Activated CD4-positive, alpha-beta T cell treated with anti-CD3 and anti-CD28 coated beads, Interleukin-2, amount 10 ng/mL, durations not matched to agents 24 days and 14 days (primary cell): ENCODE measurements at regions not wholly inside any gene's neighbourhood (a gene's known extent, or its start where the extent isn't known, plus 50 kb on each side); places are given as distances from the start of the nearest gene placed in this dataset.
A peak's percentile ranks its signal among the peaks of the same experiment; 100 is the strongest.
"Not testable (repeated sequence)": the region's sequence is repeated elsewhere in the genome, so short reads cannot be mapped to it uniquely, and the experiment has no call there.

Experiments
- DNase-seq: peaks from one replicate; pipeline ENCODE4 v3.0.0; 2022
- H3K27ac Mint-ChIP-seq: one replicate; pipeline ENCODE4 v1.8.0; 2022; ENCODE audit warnings: mild to moderate bottlenecking, mixed read lengths
- H3K27me3 Mint-ChIP-seq: one replicate; pipeline ENCODE4 v1.8.0; 2022; ENCODE audit warnings: mixed read lengths
- H3K36me3 Mint-ChIP-seq: one replicate; pipeline ENCODE4 v1.8.0; 2022; ENCODE audit warnings: low read depth, mild to moderate bottlenecking, mixed read lengths
- H3K4me1 Mint-ChIP-seq: one replicate; pipeline ENCODE4 v1.8.0; 2021; ENCODE audit warnings: mixed read lengths
- H3K4me3 Mint-ChIP-seq: one replicate; pipeline ENCODE4 v1.8.0; 2022; ENCODE audit warnings: mild to moderate bottlenecking, moderate library complexity, mixed read lengths
- H3K9me3 Mint-ChIP-seq: one replicate; pipeline ENCODE4 v1.8.0; 2021; ENCODE audit warnings: mixed read lengths
- intact Hi-C: fragments of 100-400 bp; cut with micrococcal nuclease; formaldehyde crosslinking; loops from one replicate; pipeline ENCODE4 v1.15.1; 2023

DNA sequence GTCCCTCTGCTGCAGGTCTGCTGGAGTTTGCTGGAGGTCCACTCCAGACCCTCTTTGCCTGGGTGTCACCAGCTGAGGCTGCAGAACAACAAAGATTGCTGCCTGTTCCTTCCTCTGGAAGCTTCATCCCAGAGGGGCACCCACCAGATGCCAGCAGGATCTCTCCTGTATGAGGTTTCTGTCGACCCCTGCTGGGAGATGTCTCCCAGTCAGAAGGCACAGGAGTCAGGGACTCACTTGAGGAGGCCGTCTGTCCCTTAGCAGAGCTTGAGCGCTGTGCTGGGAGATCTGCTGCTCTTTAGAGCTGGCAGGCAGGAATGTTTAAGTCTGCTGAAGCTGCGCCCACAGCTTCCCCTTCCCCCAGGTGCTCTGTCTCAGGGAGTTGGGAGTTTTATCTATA is 196.2 kb downstream of the C4orf33 start:
- H3K9me3 Mint-ChIP-seq, H3K4me1 Mint-ChIP-seq, H3K36me3 Mint-ChIP-seq, H3K27me3 Mint-ChIP-seq, DNase-seq, intact Hi-C loops, H3K27ac Mint-ChIP-seq, H3K4me3 Mint-ChIP-seq: not testable (repeated sequence)

DNA sequence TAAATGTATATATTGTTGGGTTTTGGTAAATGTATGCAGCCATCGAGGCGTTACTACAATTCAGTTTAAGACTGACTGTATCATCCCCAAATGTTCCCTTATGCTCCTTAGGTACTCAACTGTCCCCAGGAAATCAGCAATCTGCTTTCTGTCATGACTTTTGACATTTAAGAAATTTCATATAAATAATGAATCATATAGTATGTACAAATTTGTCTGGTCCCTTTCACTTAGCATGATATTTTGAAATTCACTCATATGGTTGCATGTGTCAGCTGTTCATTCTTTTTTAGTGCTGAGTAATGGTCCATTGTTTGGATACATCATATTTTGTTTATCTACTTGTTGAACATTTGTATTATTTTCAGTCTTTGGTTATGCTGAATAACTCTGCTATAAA is 218.8 kb downstream of the C4orf33 start:
- Mint-ChIP-seq H3K36me3 (no peaks in the 10 kb centered on the region), H3K27me3 (no peaks in the 10 kb centered on the region), H3K9me3 (no peaks in the 10 kb centered on the region), H3K4me3 (no peak overlapping the region), H3K27ac (no peak overlapping the region), H3K4me1 (no peaks in the 10 kb centered on the region)
- DNase-seq, result no peak
- intact Hi-C loops, result no loop called here

DNA sequence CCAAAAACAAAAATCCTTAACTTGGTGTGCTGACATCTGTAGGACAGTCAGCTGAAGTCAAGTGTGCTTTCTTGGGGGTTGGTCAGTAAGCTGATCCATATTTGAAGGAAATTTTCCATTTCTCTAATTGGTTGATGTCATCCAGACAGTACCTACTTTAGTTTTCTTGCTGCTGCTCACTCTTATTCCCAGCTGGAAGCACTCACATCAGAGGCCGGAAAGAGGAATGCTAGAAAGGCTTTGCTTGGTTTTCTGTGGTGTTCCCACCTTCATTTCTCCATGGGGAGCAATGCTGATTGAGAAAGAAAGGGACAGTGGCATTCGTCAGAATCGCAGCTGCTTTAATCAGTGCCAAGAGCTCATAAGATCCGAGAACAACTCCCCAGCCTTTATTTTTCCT is 227.0 kb downstream of the C4orf33 start:
- Mint-ChIP-seq H3K4me3 (no peak overlapping the region), H3K27me3 (no peaks in the 10 kb centered on the region), H3K4me1 (no peaks in the 10 kb centered on the region), H3K27ac (no peak overlapping the region), H3K36me3 (no peaks in the 10 kb centered on the region), H3K9me3 (no peaks in the 10 kb centered on the region)
- DNase-seq, result no peak
- intact Hi-C loops, result no loop called here

DNA sequence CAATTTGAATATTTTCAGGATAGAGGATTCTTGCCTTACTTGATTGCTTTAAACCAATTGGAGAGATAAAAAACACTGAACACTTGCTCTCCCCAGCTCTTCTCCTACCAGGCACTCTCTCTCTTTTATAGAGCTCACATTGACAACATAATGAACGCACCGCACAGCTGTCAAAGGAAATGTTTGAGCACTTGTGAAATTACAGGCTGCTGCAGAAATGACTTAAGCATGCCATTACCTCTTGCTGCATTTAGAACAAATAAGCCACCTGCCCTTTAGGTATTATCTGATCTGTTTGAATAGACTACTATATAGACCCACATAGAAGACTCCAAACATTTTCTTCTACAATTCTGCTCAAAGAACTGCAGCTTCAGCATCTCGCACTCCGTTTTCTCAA is 227.7 kb downstream of the C4orf33 start:
- intact Hi-C loops, result no loop called here
- H3K27me3 Mint-ChIP-seq, result no peaks in the 10 kb centered on the region
- no peaks in the 10 kb centered on the region for H3K4me1 Mint-ChIP-seq
- DNase-seq, result no peak
- no peaks in the 10 kb centered on the region for H3K36me3 Mint-ChIP-seq
- H3K27ac Mint-ChIP-seq, result no peak overlapping the region
- H3K9me3 Mint-ChIP-seq, result no peaks in the 10 kb centered on the region
- no peak overlapping the region for H3K4me3 Mint-ChIP-seq

DNA sequence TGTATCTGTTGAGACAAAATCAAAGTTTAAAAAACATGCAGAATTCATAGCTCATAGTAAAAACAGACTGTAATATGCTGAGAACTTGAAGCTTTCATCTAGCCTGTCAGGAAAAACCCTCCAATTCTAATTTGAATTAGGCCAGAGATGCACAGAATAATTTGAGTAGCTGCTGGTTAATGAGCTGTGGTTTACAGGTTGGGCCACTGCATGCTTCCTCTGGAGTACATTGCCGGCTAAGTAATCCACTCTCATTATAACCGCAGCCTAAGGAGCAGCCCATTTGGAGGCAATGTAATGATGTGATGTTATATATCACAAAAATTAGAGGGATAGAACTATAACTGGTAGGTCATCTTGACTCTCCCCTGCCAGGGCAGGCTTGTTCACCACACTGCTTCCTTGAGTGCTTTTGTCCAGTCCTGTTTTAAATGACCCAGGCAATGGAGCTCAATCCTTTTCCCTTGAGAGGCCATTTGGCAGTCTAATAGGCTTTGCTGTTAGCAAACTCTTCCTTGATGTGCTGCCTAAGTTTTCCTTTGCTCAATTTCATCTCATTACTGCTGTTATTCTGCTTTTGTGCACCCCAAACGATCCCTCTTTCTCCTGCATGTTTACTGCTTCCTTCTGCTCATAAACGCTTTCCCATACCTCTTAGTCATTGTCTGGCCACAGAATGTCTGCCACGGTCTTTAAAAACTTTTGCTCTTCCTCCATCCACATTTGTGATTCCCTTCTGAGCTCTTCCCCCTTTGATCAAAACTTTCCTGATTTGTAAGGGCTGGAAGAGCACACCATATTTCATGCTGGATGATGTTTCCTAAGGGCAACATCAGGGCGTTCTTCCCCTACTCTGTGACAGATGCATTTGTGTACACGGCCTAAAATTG is 230.9 kb downstream of the C4orf33 start:
- H3K4me1 Mint-ChIP-seq, result no peaks in the 10 kb centered on the region
- no peaks in the 10 kb centered on the region for H3K27me3 Mint-ChIP-seq
- intact Hi-C loops, result no loop called here
- H3K27ac Mint-ChIP-seq, result no peak overlapping the region
- H3K4me3 Mint-ChIP-seq, result no peak overlapping the region
- no peaks in the 10 kb centered on the region for H3K9me3 Mint-ChIP-seq
- no peaks in the 10 kb centered on the region for H3K36me3 Mint-ChIP-seq
- DNase-seq, result no peak

DNA sequence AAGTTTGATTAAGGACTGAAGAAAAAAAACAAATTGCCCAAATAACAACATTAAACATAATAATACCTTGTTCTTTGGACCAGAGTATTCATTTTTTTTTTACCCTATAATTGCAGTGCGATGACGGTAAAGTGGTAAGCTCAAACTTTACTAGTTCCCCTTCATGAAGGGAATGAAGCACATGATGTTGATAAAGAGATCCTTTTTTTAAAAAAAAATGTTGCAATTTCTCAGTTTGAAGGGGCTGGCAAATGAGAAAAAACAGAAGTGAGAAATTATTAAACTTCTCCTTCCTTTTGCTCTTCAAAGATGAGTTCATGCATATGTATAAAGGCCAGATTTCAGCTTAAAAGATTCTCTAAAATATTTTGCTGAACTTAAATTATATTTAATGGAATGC is 231.7 kb downstream of the C4orf33 start:
- Mint-ChIP-seq H3K36me3 (no peaks in the 10 kb centered on the region), H3K9me3 (no peaks in the 10 kb centered on the region), H3K27me3 (no peaks in the 10 kb centered on the region), H3K4me3 (no peak overlapping the region), H3K27ac (no peak overlapping the region), H3K4me1 (no peaks in the 10 kb centered on the region)
- no peak for DNase-seq
- intact Hi-C loops, result no loop called here

DNA sequence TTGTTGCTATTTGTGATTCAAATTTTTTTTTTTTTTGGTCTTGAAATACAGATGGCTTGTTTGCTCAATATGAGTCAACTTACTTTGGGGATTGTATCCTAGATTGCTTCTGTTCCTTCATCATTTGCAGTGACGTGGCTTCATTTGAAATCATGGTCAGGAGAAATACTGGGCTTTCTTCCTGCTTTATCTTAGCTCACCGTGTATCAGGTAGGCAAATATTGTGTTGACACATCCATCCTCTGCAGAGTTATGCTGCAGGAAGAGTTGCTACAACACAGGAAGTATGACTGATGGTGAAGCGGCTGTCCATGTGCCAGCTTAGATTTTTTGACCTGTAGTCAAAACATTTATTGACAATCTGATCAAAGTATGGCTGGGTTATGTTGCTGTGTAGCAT is 232.2 kb downstream of the C4orf33 start:
- Mint-ChIP-seq H3K27me3 (no peaks in the 10 kb centered on the region), H3K4me3 (no peak overlapping the region), H3K36me3 (no peaks in the 10 kb centered on the region), H3K9me3 (no peaks in the 10 kb centered on the region), H3K27ac (no peak overlapping the region), H3K4me1 (no peaks in the 10 kb centered on the region)
- DNase-seq, result no peak
- intact Hi-C loops, result no loop called here

DNA sequence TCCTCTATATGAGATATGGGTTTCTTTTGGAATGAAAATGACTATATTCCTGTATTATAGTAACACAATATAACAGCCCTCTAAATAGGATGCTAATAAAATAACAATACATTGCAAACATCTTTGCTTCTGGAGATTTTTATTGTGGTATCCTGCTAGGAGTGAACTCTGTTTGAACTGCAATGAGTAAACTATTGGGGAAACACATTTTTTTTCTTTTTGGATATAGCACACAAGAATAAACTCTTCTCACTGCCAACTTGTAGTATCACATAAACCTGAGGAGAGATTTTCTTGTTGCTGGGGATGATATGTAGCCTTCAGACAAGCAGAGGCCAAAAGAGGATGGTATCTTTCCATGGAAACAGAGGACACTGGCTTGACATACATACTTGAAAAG is 238.2 kb downstream of the C4orf33 start:
- H3K27me3 Mint-ChIP-seq, result no peaks in the 10 kb centered on the region

DNA sequence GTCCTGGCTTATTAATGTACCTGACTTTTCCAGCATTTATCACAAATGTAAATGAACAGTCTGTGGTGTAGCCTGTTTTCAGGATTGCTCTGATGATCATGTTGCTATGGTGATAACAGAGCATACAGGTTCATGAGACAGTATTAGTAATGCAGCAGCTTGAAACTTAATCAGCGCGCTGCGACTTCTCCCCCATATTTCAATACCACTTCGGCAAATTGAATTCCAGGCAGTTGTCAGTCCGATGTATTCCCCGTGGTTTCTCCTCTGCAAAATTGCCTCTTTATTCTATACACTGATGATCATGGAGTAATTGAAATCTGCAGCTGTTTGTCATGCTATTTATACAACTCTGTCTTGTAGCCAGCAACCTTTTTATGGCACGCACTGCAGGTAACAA is 239.3 kb downstream of the C4orf33 start:
- intact Hi-C loops, result no loop called here
- Mint-ChIP-seq H3K27me3 (no peaks in the 10 kb centered on the region), H3K4me3 (no peak overlapping the region), H3K9me3 (no peaks in the 10 kb centered on the region), H3K27ac (no peak overlapping the region), H3K4me1 (no peaks in the 10 kb centered on the region), H3K36me3 (no peaks in the 10 kb centered on the region)
- DNase-seq, result no peak

More for the DNA sequence above, 238.2 kb downstream of the C4orf33 start:
- Mint-ChIP-seq H3K27ac (no peak overlapping the region), H3K4me3 (no peak overlapping the region), H3K4me1 (no peaks in the 10 kb centered on the region), H3K36me3 (no peaks in the 10 kb centered on the region), H3K9me3 (no peaks in the 10 kb centered on the region)
- intact Hi-C loops, result no loop called here
- DNase-seq, result no peak

DNA sequence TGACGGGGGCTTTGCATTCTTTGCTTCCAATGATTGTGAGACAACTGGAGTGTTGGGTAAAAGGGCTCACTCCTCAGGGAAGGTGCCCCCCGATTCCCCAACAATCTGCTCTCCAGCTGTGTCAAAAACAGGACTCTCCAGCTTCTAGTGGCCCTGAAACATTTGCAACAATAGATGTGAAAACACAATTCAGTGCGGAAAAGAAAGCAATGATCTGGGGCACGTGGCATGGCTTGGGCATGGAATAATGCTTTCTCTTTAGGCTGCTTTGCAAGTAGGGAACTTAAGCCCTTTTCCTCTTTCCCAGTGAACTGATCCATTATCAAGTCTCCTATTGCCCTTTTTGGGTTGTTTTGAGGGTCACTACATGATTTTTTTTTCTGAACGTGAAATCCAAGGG is 239.9 kb downstream of the C4orf33 start:
- DNase-seq, result no peak
- H3K36me3 Mint-ChIP-seq, result no peaks in the 10 kb centered on the region
- H3K27me3 Mint-ChIP-seq, result no peaks in the 10 kb centered on the region
- no peak overlapping the region for H3K4me3 Mint-ChIP-seq
- intact Hi-C loops, result no loop called here
- no peaks in the 10 kb centered on the region for H3K4me1 Mint-ChIP-seq
- H3K9me3 Mint-ChIP-seq, result no peaks in the 10 kb centered on the region
- no peak overlapping the region for H3K27ac Mint-ChIP-seq

DNA sequence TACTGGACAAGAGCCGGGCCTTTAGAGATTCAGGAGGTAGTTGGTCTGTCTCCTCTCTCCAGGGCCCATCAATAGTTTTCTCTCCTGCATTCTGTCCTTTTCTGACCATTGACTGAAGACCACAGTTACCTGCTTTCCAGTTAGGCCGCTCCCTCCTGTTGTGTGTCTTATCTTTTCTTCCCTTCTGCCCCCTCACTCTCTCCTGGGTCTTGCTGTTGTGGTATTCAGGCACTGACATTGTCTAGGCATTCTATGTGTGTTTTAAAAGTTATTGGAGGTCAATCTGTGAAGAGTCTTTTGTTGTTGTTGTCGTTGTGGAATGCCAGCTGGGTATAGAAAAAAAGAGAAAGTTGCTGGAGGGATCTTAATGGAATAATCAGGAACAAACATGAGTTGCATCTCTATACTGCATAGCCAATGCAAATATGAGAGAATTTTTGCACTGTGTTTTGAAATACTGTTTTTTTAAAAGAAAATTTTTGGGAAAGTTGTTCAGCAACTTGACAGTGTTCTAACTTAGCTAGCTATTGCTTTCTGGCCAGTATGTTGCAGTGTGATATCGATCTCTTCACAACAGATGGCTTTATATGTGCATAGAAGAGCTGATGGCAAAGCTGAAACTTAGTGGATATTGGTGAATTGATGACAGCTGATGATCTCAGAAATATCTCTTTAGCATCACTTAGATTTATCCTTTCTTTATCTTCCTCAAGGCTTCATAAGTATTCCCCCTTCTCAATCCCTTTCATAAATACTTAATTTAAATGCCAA is 240.7 kb downstream of the C4orf33 start:
- intact Hi-C loops, result no loop called here
- no peak for DNase-seq
- H3K4me3 Mint-ChIP-seq, result no peak overlapping the region
- H3K36me3 Mint-ChIP-seq, result no peaks in the 10 kb centered on the region
- no peak overlapping the region for H3K27ac Mint-ChIP-seq
- no peaks in the 10 kb centered on the region for H3K4me1 Mint-ChIP-seq
- no peaks in the 10 kb centered on the region for H3K27me3 Mint-ChIP-seq
- no peaks in the 10 kb centered on the region for H3K9me3 Mint-ChIP-seq

DNA sequence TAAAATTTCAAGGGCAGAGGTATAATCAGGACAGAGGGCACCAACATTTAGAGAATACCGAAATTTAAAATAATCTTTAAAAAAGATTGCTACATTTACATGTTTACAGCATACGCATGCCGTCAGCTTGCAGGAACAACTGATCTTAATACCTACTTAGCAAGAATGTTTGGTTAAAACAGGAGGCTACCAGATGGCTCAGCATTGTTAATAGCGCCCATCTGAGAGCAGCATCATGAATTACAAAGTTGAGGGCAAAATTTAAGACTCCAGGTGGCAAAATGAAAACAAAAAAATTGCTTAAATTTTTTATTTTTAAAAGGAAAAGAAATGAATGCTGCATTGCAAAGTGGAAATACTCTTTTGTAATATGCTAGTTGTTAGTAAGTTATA is 241.3 kb downstream of the C4orf33 start:
- no peaks in the 10 kb centered on the region for H3K36me3 Mint-ChIP-seq
- intact Hi-C loops, result no loop called here
- H3K4me1 Mint-ChIP-seq, result no peaks in the 10 kb centered on the region
- no peaks in the 10 kb centered on the region for H3K9me3 Mint-ChIP-seq
- H3K27me3 Mint-ChIP-seq, result no peaks in the 10 kb centered on the region
- no peak overlapping the region for H3K27ac Mint-ChIP-seq
- no peak overlapping the region for H3K4me3 Mint-ChIP-seq
- no peak for DNase-seq

DNA sequence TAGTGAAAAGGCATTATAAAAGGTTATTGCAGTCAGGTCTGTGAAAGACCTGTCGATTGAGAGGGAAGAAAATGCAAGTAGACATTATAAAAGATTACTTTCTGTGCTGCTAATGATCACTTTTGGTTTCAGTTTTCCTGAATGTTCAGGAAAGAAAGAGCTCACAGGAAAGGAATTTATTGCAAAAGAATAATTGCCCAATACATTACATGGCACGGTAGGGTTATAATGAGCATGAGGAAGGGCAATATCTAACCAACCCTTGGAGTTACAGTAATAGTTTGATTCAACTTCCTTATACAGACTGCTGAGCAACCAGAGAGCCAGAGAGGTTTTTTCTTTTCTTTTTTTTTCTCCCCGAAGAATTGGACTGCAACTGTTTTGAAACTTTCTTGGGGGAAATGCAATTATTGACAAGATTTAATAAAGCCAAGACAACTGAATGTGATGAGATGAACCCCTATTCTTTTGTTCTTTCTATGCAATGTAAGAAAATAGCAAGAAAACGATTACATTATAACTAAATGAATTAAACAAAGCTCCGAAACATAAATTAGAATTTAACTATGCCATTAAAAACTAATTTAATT is 247.0 kb downstream of the C4orf33 start:
- Mint-ChIP-seq H3K9me3 (no peaks in the 10 kb centered on the region), H3K4me1 (no peaks in the 10 kb centered on the region), H3K4me3 (no peak overlapping the region), H3K36me3 (no peaks in the 10 kb centered on the region), H3K27ac (no peak overlapping the region), H3K27me3 (no peaks in the 10 kb centered on the region)
- intact Hi-C loops, result no loop called here
- DNase-seq, result no peak

DNA sequence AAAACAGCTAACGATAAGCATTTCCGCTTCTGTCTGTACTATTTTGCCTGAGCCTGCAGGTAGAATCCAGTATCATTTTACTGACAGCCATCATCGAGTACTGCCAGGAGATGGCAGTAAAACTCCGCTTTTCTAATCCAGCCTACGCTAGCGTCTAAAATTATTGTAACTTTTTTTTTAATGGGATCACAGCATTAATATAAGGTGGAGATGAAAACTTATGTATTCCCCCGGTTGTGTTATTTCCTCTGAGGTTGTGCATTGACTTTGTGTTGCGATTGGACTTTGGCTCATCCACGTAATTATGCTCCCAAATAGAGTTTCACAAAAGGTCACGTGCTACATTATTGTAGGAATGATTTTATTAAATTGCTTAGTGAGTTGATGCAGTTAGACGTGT is 248.1 kb downstream of the C4orf33 start:
- H3K27ac Mint-ChIP-seq, result no peak overlapping the region
- no peaks in the 10 kb centered on the region for H3K36me3 Mint-ChIP-seq
- intact Hi-C loops, result no loop called here
- DNase-seq, result peak; percentile 61
- H3K4me3 Mint-ChIP-seq, result no peak overlapping the region
- no peaks in the 10 kb centered on the region for H3K9me3 Mint-ChIP-seq
- no peaks in the 10 kb centered on the region for H3K27me3 Mint-ChIP-seq
- H3K4me1 Mint-ChIP-seq, result no peaks in the 10 kb centered on the region
